ENCODE measurements at regions not wholly inside any gene's neighbourhood (a gene's known extent, or its start where the extent isn't known, plus 50 kb on each side); places are given as distances from the start of the nearest gene placed in this dataset.

DNA sequence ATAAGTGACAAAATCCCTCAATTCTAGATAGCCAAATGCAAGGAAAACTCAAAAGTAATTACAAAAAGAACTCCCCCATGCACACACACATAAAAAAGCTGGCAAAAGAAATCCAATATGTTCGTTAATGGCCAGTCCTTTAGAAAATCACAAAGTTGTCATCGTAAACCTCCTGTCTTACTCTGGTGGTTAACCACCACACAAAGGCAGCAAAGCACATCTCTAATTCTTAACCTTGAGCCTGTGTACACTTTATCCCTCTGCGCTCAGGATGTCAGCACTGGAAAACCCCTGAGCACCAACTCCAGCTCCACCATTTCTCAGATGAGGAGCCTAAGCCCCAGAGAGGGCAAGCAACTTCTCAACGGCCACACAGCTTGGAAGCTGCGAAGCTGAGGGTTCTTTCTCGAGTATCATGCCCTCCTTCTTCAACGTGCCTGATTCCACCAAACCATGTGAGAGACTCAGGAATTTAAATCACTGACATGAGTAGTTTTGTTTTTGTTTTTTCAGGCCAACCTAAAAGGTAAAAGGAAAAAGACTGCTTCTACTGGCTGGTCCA, 72.5 kb downstream of the C16orf95 start:
- DNase-seq, result no peak

DNA sequence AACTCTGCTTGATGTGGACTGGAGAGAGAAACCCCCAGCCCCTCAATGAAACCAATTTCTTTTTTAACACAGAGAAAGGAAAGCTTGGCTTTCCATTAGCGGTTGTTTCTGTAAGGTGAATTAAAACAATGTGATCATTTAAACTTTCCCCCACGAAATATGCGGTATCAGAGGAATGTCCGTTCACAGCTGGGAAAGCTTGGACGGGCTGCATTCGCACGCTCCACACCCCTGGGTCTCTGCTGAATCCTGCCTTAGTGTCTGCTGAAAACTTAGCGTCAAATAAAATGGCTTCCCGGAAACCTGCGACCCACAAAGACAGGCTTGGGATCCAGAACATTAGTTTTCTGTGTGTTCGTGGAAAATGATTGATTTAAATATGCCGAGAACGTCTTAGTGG, 71.7 kb downstream of the C16orf95 start:
- DNase-seq, result no peak

DNA sequence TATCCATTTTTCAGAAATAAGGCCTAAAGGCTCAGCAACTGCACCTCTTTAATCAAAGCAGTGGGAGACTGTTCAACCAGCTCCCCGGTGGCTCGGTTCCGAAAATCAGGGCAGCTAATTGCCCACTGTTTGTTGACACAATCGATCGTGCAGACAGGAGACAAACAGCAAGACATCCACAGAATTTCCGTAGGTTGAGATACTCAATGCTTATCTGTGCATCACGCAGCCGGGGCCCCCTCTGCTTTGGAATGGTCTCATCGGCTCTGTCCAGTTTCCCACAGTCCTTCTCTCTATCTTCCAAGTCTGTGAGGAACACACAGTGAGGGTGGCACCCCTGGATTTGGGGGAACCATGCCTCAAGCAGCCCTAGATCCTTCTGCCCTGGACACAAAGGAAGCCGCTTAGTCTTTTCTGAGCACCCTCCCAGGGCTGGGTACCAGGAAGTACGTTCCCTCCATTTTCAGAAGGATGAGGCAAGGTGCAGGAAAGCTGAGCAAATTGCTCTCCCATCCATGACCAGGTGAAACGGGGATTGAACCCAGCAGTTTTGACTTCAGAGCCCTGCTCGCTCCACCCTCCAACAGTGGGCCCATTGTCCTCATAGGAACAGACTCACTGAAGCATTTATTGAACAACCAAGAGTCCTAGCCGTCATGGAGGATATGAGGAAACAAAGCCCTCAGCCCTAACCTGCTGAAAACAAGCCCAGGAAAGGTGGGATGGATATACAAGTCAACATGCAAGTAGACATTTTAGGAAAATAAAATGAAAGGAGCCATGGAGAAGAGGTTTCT, 70.7 kb downstream of the C16orf95 start:
- no peak for DNase-seq

DNA sequence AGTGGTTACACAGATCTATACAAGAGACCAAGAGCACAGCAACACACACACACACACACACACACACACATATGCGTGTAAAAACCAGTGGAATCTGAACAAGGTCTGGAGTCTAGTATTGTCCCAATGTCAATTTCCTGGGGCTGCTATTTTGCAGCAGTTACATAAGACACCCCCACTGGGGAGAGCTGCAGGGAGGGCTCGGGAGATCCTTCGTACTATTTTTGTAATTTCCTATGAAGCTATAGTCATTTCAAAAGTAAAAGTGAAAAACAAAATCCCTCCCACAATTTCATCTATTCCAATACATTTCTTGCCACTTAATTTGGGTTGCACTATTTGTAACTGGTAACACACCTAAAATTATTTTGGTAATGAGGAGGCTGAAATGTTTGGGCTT, 68.5 kb downstream of the C16orf95 start:
- DNase-seq, result peak in 1 of 5 donors; percentile 41

DNA sequence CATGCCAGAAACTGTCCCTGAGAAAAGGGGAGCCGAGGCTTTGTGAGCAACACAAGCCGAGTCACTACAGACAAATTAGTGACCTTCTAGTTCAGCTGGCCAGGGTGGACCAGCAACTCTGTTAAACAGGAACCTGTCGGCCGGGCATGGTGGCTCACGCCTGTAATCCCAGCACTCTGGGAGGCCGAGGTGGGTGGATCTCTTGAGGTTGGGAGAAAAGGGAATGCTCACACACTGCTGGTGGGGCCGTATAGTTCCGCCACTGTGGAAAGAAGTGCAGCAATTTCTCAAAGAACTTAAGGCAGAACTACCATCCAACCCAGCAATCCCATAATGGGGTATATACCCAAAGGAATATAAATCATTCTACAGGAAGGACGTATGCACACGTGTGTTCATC, 67.8 kb downstream of the C16orf95 start:
- no peak for DNase-seq

DNA sequence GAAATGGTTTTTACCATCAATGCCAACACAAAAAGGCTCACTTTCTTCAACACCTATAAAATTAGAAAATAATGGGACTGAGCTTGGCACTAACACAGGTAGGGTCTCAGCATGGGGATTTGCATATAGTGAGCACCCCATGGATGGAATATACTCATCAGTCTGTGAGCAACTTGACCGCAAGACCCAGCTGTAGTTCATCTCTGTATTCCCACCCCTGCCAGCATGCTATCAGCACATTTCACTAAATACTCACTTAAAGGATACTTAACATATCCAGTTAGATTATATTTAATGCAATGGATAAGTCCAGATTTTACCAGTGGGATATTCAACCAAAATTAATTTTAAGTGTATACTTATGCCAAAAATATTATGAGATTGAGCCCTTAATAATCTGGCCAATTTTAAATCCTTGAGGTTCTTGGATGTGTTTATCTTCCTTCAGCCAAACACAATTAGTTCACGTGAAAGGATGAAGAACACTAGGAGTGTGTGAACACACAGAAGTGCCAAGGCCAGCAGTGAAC, 66.7 kb downstream of the C16orf95 start:
- DNase-seq, result no peak

DNA sequence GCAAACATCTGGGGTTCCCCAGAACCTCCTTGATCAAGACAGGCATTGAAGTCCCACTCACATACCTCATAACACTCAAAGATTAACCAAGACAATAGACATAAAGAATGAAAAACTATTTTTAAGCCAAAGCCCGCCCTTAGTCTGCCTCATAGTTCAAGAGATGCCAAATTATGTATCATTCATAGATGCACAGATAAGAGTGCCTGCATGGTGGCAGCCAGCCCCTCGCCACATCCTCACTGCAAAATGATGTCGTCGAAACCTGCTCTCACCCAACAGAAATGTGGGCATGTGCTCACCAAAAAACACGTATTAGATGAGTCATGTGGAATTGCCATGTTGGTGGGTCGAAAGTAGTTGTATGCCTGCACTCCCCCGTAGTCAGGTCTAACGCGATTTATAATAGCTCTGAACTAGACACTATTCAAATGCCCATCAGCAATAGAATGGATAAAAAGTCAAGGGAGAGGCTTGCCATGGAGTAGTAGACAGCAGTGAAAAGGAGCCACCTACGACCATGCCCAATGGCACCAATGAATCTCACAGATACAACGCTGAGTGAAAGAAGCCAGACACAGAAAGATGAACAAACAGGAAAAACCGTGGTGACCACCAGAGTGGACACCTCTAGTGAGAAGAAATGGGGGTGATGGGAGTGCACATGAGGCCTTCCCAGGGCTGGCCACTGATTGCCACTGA, 64.8 kb downstream of the C16orf95 start:
- DNase-seq, result peak in 1 of 5 donors; percentile 33

All from T-helper 1 cell (primary cell).